Stomach (tissue), 4 donors: ENCODE measurements at regions not wholly inside any gene's neighbourhood (a gene's known extent, or its start where the extent isn't known, plus 50 kb on each side); places are given as distances from the start of the nearest gene placed in this dataset.

Source experiments
- EP300 ChIP-seq: sonication (generic); formaldehyde crosslinking; IDR thresholded peaks from one replicate; pipeline ENCODE4 v1.6.1; 2017; ENCODE audit warnings: antibody characterized with exemption
- POLR2A ChIP-seq, 4 donors: fragments of 450-650 bp; IDR thresholded peaks; one replicate each; pipeline ENCODE4 v1.6.1; 2016; ENCODE audit warnings: antibody characterized with exemption in 4 of 4, control low read depth in 2 of 4, mild to moderate bottlenecking in 1 of 4, moderate library complexity in 1 of 4
- POLR2AphosphoS5 ChIP-seq, 3 donors: sonication (generic); formaldehyde crosslinking; IDR thresholded peaks; one replicate each; pipeline ENCODE4 v1.6.1; 2016; ENCODE audit warnings: antibody characterized with exemption in 3 of 3
- TF ChIP-seq, protein P1 (sequence below), 7 experiments: fragments of 450-650 bp in 4 of 7; fragments of 200-600 bp in 3 of 7; sonication (generic) in 3 of 7; IDR thresholded peaks; one replicate each; pipeline ENCODE4 v1.5.1; 2016 to 2019; ENCODE audit warnings: antibody characterized with exemption in 7 of 7, control low read depth in 2 of 7, mild to moderate bottlenecking in 1 of 7

DNA sequence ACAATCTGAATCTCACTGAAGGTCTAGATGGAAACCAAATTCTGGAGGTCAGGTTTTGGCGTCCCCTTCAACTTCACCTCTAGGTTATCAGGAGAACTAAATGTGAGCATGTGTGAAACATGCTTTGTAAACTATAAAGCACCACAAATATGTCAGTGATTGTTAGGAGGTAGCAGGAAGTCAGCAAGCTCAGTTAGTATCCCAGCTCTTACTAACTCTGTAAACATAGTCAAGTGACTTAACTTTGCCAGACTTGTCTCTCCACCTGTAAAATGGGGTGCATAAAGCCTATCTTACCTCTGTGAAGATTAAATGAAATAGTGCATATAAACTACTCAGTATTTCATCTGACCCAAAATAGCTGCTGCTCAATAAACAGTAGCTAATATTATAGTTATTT, 121.5 kb downstream of the INSIG2 start:
- TF ChIP-seq, protein P1, sequence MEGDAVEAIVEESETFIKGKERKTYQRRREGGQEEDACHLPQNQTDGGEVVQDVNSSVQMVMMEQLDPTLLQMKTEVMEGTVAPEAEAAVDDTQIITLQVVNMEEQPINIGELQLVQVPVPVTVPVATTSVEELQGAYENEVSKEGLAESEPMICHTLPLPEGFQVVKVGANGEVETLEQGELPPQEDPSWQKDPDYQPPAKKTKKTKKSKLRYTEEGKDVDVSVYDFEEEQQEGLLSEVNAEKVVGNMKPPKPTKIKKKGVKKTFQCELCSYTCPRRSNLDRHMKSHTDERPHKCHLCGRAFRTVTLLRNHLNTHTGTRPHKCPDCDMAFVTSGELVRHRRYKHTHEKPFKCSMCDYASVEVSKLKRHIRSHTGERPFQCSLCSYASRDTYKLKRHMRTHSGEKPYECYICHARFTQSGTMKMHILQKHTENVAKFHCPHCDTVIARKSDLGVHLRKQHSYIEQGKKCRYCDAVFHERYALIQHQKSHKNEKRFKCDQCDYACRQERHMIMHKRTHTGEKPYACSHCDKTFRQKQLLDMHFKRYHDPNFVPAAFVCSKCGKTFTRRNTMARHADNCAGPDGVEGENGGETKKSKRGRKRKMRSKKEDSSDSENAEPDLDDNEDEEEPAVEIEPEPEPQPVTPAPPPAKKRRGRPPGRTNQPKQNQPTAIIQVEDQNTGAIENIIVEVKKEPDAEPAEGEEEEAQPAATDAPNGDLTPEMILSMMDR (IDR thresholded peaks at IDR 0.05), result no peak
- TF ChIP-seq POLR2A (IDR thresholded peaks at IDR 0.05), result no peak
- TF ChIP-seq POLR2AphosphoS5 (IDR thresholded peaks at IDR 0.05), result no peak
- no peak for TF ChIP-seq EP300
